HFFc6 (cell line): ENCODE measurements at regions not wholly inside any gene's neighbourhood (a gene's known extent, or its start where the extent isn't known, plus 50 kb on each side); places are given as distances from the start of the nearest gene placed in this dataset.

Experiments
- DNase-seq: peaks from one replicate; pipeline ENCODE4 v3.0.0-alpha.2; 2018
- H3K27ac Mint-ChIP-seq: 2 replicates; pipeline ENCODE4 v1.8.0; 2020; ENCODE audit warnings: mild to moderate bottlenecking, mixed read lengths
- H3K27me3 Mint-ChIP-seq: 2 replicates; pipeline ENCODE4 v1.8.0; 2021; ENCODE audit warnings: mild to moderate bottlenecking, moderate library complexity, mixed read lengths; ENCODE audit not compliant: insufficient read depth
- H3K36me3 Mint-ChIP-seq: 2 replicates; pipeline ENCODE4 v1.8.0; 2021; ENCODE audit warnings: low read depth, mixed read lengths
- H3K4me1 Mint-ChIP-seq: 2 replicates; pipeline ENCODE4 v1.8.0; 2020; ENCODE audit warnings: low read depth, mixed read lengths
- H3K4me3 Mint-ChIP-seq: 2 replicates; pipeline ENCODE4 v1.8.0; 2020; ENCODE audit warnings: mild to moderate bottlenecking, moderate library complexity, mixed read lengths
- H3K9me3 Mint-ChIP-seq: 2 replicates; pipeline ENCODE4 v1.8.0; 2020; ENCODE audit warnings: mild to moderate bottlenecking, mixed read lengths
- TF ChIP-seq, protein P1 (sequence below): fragments of 200-600 bp; sonication (generic); IDR thresholded peaks from 2 replicates; pipeline ENCODE4 v1.5.0; 2021; ENCODE audit warnings: antibody characterized with exemption, mild to moderate bottlenecking

DNA sequence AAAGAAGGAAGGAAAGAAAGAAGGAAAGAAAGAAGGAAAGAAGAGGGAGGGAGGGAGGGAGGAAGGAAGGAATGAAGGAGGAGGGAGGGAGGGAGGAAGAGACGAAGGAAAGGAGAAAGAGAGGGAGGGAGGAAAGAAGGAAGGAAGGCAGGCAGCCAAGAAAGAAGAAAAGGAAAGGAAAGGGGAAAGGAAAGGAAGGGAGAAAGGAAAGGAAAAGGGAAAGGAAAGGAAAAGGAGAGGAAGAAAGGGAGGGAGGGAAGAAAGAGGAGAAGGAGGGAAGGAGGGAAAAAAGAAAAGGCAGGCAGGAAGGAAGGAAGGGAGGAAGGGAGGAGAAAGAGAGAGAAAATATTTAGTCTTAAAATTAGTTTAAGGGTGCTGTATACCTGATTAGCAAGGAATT, 704.1 kb downstream of the LUZP2 start:
- Mint-ChIP-seq H3K27ac (no peak overlapping the region), H3K27me3 (peaks cover 3% of the 10 kb centered on the region; the same call in 1 of the 2 replicates), H3K4me1 (no peaks in the 10 kb centered on the region), H3K4me3 (no peak overlapping the region), H3K9me3 (peaks cover 25% of the 10 kb centered on the region), H3K36me3 (no peaks in the 10 kb centered on the region)
- no peak for DNase-seq
- TF ChIP-seq, protein P1, sequence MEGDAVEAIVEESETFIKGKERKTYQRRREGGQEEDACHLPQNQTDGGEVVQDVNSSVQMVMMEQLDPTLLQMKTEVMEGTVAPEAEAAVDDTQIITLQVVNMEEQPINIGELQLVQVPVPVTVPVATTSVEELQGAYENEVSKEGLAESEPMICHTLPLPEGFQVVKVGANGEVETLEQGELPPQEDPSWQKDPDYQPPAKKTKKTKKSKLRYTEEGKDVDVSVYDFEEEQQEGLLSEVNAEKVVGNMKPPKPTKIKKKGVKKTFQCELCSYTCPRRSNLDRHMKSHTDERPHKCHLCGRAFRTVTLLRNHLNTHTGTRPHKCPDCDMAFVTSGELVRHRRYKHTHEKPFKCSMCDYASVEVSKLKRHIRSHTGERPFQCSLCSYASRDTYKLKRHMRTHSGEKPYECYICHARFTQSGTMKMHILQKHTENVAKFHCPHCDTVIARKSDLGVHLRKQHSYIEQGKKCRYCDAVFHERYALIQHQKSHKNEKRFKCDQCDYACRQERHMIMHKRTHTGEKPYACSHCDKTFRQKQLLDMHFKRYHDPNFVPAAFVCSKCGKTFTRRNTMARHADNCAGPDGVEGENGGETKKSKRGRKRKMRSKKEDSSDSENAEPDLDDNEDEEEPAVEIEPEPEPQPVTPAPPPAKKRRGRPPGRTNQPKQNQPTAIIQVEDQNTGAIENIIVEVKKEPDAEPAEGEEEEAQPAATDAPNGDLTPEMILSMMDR: no peak

DNA sequence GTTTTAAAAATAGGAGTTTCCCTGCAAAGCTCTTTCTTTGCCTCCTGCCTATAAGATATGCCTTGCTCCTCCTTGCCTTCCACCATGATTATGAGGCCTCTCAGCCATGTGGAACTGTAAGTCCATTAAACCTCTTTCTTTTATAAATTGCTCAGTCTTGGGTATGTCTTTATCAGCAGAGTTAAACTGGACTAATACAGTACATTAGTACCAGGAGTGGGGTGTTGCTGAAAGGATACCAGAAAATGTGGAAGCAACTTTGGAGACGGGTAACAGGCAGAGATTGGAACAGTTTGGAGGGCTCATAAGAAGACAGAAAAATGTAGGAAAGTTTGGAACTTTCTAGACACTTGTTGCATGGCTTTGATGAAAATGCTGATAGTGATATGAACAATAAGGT, 709.9 kb downstream of the LUZP2 start:
- Mint-ChIP-seq H3K27ac (no peak overlapping the region), H3K4me1 (no peaks in the 10 kb centered on the region), H3K4me3 (no peak overlapping the region), H3K36me3 (no peaks in the 10 kb centered on the region), H3K27me3 (no peaks in the 10 kb centered on the region), H3K9me3 (peaks cover 32% of the 10 kb centered on the region)
- DNase-seq: no peak
- TF ChIP-seq, protein P1: no peak

DNA sequence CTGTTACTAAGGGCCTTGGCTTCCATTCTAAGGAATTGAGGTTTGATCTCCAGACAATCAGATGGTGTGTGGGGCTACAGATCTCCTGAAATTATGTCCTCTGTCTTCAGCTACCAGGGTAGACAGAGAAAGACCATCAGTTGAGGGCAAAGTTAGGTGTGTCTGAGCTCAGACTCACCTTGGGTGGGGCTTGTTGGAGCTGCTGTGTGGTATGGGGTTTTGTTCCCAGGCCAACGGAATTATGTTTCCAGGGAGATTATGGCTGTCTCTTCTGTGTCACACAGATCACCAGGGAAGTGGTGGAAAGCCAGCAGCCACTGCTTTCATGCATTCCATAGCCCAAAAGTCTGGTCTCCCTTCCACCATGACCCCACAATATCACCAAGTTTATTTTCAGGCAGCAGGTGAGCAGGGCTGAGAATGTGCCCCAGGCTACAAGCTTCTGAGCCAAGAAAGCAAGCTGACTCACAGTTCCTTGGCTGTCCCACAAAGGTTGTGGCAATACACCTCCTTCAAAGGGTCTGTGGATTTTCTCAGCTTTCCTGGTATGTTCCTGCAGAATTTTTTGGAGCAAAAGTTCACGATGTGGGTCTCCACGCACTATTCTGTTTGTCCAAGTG, 714.9 kb downstream of the LUZP2 start:
- Mint-ChIP-seq H3K27me3 (no peaks in the 10 kb centered on the region), H3K36me3 (no peaks in the 10 kb centered on the region; the same call in 1 of the 2 replicates), H3K27ac (no peak overlapping the region), H3K4me1 (no peaks in the 10 kb centered on the region), H3K9me3 (peaks cover 45% of the 10 kb centered on the region), H3K4me3 (no peak overlapping the region)
- DNase-seq: no peak
- TF ChIP-seq, protein P1: no peak

DNA sequence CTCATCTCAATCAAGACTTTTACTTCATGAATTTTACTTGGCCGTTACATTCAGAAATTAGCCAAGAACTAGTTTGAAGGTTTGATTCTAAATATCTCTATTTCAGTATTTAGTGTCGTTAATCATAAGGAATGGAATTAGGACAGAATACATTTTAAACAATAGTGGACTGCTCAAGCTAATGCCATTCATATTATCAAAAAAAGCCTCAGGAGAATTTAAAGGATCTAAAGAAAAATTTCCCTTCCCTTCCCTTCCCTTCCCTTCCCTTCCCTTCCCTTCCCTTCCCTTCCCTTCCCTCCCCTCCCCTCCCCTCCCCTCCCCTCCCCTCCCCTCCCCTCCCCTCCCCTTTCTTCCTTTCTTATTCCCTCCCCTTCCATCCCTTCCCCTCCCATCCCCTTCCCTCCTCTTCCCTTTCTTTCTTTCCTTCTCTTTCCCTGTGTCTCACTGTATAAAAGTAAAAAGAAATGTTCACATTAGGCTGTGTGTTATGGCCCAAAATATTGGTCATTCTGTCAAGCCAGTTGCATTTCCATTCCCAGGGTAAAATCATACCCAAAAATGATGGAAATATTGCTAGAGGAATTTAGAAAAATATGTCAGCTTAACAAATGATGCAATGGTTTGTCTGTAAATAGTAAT, 717.8 kb downstream of the LUZP2 start:
- no peak for DNase-seq
- Mint-ChIP-seq H3K4me1 (no peaks in the 10 kb centered on the region), H3K27me3 (no peaks in the 10 kb centered on the region)

DNA sequence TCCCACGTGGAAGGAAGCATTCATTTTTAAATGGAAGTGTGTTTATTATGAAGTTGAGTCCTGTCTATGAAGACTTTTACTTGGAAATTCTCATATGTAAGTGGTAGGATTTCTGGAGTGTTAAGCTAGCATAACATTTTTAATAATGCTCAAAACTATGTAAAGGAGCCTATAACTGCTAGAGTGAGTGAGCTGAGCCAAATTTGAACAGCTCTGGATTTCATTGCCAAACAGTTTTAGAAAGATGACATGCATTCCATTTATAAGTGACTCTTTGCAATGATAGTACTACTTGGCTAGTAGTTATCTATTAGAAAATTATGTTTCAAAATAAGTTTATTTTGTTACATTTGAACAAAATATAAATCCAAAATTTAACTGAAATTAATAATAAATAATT, 721.2 kb downstream of the LUZP2 start:
- TF ChIP-seq, protein P1: no peak
- H3K27me3 Mint-ChIP-seq: no peaks in the 10 kb centered on the region
- peaks cover 23% of the 10 kb centered on the region for H3K9me3 Mint-ChIP-seq
- no peak for DNase-seq
- no peak overlapping the region for H3K4me3 Mint-ChIP-seq
- H3K4me1 Mint-ChIP-seq: no peaks in the 10 kb centered on the region
- H3K36me3 Mint-ChIP-seq: no peaks in the 10 kb centered on the region; the same call in 1 of the 2 replicates
- no peak overlapping the region for H3K27ac Mint-ChIP-seq

More for the DNA sequence above, 717.8 kb downstream of the LUZP2 start:
- TF ChIP-seq, protein P1: no peak
- Mint-ChIP-seq H3K9me3 (peaks cover 40% of the 10 kb centered on the region), H3K36me3 (no peaks in the 10 kb centered on the region; the same call in 1 of the 2 replicates), H3K4me3 (no peak overlapping the region), H3K27ac (no peak overlapping the region)
